HG03342 (cell line): ENCODE measurements at regions not wholly inside any gene's neighbourhood (a gene's known extent, or its start where the extent isn't known, plus 50 kb on each side); places are given as distances from the start of the nearest gene placed in this dataset.

Source experiments
- ATAC-seq: cut with Tn5 transposase; IDR thresholded peaks from one replicate; pipeline ENCODE4 v1.9.1; 2021; ENCODE audit warnings: mild to moderate bottlenecking, moderate library complexity; ENCODE audit not compliant: unreplicated experiment

DNA sequence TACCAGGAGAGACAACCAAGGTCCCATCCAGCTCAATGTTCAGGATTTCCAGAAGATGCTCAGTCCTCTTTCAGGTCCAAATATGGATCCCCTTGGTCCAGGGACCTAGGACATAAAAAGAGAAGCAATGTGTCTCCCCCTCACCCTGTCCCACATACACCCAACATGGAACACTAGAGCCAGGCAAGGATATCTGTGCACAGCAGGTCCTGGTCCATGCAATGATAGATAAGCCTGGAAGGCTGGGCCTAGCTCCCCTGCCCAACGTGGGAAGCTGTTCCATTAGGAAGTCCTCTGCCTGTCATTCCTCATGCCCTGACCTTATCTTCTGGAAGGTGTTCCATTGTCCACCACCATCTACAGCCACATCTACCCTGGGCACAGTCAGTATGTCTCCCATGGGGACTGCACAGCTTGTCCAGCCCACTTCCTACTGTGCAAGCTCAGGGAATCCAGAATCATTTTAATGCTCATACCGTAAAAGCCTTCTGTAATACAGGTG lies 1434.8 kb downstream of the TBC1D22A start:
- no peak for ATAC-seq

DNA sequence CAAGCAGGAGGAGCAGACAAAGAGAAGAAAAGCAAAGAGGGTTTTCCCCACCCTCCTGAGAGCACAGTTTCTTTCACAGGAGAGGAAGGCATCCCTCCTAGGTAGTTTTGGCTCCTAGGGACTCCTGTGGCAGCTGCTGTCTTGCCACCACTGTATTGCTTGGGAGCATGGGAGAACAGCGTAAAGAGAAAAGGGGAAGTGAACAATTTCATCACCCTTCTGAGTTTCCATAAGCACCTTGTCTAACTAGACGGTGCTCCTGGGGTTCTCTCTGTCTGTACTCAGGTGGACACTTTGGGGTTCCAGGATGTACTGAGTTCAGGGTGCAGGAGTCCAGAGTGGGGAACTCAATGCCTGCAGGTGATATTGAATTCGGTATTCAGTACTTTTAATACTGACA lies 1430.5 kb downstream of the TBC1D22A start:
- no peak for ATAC-seq

DNA sequence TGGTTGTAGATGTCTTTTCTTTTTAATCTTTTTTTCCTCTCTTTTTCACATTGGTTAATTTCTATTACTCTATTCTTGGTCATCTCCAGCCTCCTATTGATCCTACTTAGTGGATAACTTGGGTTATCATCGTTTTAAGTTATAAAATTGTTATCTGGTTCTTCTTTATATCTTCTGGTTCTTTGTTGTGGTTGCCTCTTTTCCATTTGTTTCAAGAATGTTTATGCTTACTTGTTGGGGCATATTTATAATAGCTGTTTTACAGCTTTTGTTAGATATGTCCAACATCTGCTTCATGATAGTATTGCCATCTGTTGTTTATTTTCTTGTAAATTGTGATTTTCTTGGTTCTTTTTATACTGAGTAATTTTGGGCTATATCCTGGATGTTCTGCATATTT lies 1429.6 kb downstream of the TBC1D22A start:
- no peak for ATAC-seq

DNA sequence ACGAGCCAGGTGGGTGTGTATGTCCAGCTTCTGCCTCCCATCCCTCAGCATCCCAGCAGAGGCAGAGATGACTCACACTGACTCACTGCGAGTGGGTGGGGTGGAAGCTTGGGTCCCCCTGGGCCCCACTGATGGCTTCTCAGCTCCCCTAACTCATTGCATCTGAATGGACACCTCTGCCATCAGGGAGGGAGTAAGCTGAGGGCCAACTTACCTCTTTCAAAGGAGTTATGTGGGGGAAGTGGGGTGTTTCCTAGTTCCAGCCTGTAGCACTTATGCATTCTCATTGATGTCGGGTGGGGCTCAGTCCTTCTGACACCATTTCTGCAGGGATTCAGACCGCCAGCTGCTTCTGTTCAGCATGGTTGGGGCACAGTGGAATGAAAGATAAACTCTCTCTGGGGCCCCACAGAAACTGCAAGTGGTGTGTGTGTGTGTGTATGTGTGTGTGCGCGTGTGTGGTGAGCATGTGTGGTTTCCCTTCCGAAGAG lies 1425.8 kb downstream of the TBC1D22A start:
- no peak for ATAC-seq

DNA sequence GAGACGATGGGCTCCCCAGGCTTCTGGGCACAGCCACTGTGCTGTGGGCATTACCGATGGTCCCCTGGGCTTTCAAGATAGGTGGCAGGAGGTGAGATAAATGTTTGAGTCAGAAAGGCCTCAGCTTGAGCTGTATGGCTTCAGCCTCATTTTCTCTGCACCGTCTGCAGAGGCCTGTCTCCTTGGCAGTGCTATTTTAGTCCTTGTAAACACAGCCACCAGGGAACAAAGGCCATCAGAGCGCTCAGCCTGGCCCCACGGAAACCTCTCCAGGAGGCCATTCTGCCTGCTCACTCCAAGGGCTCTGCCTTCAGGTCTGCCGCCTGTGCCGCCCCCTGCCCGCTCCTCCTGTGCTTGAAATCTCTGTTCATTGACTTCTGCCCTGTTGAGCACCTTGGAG lies 1424.9 kb downstream of the TBC1D22A start:
- ATAC-seq, result no peak

DNA sequence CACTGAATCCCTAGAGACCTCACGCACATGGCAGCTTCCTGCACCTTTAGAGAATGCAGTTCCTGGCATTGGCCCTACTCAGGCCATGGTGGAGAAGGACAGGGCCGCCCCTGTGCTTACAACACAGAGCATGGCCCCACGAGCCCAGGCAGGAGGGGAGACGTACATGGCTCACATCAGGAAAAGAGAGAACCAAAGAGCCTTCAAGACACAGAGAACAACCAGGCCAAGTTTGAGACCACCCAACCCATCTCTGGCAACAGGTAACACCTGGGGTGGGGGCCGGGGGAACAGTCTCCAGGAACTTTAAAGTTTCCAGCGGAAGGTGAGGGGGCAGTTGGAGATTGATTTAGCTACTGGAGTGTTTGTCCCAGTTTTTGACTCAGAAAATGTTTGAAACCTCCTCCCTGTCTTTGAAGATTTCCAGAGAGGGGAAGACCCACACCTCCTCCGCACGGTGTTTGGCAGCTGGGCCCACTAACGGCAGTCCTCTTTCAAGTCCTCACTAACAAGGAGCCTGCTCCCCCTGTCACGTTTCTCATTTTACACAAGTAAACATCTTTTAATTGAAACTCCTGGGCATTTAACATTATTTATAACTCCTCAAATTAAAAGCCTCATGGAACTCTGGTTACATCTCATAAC lies 1423.8 kb downstream of the TBC1D22A start:
- no peak for ATAC-seq

DNA sequence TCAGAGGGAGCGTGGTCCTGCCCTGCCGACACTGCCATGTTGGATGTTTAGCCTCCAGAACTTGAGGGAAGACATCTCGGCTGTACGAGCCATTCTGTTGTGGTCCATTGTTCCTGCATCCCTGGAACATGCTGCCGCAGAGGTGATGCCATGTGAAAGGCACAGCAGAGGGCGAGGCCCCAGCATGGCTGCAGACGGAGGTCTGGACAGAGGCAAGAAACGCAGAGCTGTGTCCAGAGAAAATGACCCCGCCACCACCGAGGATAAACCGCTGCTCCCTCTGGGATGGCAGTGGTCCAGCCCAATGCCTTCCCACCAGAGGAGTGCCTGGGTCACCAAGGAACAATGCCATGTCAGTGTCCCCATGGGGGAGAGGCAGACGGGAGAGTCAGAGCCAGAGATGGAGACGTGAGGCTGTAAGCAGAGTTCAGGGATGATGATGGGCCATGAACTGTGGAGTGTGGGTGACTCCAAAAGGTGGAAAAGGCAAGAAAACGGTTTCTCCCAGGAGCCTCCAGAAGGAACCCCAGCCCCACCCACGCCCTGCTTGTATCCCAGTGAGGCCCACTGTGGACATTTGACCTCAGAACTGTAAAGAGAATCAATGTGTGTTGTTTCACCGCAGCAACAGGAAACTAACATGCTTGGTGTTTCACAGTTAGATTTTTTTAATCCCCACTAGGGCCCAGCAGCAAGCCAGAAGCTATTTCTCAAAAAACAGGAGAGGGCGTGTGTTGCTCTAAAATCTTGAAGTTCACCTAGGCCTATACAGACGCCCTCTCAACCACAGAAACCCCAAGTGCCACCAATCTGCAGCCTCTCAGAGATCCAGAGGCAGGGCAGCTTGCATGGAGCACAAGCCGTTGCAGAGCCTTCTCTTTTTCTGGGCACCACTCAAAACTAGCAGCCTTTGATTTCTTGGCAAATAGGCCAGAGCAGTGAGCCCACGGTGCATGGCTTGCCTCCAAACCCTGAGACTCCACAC lies 1422.9 kb downstream of the TBC1D22A start:
- no peak for ATAC-seq

DNA sequence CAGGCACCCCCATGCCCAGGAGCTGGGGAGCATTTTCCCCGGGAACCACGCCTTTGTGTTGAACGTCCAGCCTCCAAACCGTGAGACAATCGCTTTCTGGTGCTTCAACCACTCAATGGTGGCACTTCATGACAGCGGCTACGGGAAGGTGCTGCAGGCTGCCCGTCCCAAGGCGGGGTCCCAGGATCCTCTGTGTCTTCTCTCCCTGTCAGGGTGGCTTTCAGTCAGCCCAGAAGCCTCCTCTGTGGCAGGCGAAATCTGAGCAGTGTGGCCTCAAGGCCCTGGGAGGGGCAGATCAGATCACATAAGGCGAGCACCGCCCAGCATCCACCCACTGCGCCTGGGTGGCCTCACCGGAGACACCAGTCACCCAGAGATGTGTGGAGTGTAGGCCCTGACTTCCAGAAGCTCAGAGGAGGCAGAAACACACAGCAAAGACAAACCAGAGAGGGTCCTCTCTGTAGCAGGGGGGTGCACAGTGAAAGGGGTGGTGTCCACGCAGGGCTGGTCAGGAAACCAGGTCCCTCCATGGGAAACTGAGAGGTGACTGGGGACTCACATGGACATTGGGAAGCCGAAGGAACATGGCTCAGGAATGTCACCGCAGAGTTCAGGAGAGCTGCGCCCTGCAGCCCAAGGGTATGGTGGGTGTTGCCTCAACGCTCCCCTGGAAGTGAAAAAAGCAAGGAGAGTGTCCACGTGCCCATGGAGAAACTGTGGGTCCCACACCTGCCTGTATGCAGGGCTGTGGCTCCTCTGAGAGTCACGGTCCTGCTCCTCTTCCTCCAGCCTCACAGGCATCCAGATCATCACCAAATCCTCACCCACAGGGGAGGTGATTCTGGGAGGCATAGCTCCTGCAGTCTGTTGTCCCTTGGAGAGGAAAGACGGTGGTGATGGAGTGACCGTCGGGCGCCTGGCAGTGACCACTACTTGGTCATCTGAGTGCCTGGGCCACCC lies 1420.7 kb downstream of the TBC1D22A start:
- ATAC-seq, result no peak

DNA sequence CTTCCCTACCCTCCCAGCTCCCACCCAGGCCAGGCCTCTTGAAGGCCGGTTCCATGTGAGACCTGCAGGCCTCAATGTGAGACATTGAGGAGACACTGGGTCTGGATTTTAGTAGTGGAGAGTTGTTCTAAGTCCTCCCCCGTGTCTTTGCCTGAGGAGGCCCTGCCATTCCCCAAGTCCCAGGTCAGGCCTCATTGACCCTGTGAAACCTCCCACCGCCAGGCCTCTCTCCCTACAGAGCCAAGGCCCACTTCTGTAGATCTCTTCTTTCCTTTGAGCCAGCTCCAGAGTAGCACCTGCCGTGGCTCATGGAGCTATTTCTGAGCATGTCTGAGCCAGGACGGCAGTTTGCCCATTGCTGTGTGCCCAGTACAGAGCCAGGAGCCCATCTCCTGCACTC lies 1419.6 kb downstream of the TBC1D22A start:
- no peak for ATAC-seq

DNA sequence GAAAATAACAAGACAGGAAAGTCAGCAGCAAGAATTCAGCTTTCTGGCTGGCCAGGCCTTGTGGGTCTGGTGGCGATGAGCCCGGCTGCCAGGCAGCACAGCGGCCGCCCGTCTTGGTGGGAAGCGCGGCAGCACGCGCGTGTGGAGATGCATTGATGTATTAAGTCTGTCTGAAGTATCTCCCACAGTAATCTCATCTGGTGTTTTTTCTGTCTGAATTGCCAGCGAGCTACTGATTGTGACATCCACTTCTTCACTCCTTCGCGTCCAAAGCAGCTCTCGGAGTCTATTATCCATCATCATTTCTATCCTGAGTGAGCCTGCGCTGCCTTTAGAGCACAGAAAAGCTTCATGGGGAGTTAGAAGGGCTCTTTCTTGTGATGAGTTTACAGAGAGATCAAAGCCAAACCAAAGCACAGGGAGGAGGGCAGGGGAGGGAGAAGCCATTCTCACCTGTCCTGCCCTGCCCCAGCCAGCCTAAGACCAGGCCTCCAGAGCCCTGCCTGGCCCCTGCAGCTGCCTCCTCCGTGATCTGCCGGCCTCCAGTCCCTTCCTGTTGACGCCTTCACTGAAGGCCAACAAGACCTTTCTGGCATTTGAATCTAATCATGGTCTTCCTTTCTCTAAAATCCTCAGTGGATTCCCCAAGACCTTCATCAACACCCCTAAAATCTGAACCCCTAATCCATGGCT lies 1419.0 kb downstream of the TBC1D22A start:
- ATAC-seq, result no peak

DNA sequence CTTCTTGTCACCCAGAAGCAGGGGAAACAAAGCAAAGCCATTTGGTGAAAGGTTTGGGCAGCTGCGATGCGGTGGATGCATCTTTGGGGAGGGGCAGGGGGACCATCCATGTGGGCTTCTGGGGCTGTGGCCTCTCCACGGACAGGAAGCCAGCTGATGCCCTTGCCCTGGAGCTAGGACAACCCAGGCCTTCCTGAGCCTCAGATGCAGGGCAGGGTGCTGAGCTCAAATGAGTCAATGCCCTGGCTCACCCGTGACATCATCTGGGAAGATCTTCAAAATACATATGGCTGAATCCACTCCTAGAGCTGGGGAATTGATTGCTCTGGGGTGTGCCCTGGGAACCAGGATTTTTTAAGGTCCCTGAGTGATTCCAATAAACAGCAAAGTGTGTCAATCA lies 1418.2 kb downstream of the TBC1D22A start:
- ATAC-seq, result no peak

DNA sequence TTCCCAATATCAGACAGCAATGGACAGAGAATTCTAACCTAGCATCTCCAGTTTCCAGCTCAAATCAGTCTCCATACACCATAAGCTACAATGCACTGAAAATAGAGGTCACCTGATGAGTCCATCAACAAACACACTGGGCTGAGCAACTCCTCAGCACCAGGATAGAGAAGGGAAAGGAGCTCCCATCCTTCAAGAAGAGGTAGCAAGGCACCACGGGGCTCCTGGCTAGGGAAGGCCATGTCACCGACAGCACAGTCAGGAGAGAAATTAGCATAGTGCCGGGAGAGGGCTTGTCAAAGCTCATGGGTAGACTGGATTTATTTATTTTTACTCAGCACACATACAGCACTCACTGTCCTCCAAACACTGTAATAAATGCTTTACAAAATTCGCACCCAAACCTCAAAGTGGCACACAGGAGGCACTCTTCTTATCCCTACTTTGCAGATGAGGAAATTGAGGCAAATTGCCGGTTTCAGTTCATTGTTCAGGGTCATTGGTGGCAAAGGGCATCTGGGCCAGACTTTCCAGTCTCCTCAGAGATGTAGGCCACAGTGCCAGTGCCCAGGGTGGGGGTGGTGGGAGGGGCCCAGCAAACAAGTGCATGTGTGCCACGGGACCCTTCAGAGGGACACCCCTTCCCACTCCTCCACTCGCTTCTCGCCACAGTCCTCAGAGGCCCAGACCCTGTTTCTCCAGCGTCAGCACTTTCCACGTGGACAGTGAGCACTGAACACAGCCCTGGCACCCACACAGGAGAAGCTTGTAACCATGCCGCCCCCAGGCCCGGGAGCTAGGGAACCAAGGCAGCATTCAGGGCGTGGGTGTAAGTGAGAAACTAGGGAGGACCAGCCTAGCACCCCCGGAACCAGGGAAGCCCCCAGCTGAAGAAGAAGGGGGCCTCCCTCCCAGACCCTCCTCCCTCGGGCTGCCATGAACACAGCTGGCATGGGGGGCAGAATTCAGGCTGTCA lies 1417.4 kb downstream of the TBC1D22A start:
- no peak for ATAC-seq

DNA sequence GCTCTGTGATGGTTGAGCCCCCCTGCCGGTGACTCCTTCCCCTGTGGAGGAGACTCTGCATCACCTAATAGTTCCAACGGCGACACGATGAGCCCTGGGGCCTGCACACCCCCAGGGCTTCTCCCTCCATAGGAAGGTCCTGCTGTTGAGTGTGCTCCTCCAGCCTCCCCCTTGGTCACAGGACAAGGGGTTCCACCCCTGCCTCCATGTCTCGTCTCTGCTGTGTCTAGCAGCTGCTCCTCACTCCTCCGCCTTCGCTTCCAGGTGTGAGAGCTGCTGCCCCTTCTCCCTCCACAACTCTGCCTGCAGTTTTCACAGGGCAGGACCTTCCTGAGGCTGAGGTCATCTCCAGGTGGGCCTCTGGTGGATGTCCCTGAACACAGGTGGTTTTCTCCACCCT lies 1416.1 kb downstream of the TBC1D22A start:
- ATAC-seq, result no peak

DNA sequence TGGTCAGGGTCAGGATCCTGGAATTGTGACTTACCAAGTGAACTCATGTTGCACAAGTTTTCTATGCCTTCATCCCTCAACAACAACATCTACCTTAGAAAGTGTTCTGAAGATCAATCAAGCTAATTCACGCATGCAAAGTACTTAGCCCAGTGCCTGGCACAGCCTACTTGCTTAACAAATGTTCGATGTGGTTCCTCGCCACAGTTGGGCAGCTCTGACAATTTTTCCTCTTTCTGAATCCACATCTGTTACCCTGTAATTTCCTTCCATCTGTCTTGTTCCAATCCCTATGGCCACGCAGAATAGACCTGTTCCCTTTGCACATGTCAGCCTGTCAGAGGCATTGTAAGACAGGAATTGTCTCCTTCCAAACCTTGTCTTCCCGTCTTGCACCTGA lies 1415.2 kb downstream of the TBC1D22A start:
- ATAC-seq, result no peak

DNA sequence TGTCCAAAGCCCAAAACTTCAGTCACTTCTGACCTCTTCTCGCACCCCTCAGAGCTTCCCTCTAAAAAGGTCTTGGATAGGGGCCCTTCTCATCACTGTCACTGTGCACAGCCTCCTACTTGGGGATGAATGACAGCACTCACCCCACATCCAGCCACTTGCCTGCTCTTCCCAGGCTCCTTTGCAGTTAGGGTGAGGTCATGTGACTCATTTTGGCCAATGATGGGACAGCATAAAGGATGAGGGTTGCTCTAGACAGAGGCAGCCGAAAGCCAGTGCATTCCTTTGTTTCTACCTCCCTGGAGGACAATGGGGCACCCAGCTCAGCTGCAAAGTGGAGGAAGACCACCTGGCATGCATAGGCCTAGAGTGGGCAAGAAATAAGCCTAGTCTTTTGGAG lies 1413.3 kb downstream of the TBC1D22A start:
- no peak for ATAC-seq

DNA sequence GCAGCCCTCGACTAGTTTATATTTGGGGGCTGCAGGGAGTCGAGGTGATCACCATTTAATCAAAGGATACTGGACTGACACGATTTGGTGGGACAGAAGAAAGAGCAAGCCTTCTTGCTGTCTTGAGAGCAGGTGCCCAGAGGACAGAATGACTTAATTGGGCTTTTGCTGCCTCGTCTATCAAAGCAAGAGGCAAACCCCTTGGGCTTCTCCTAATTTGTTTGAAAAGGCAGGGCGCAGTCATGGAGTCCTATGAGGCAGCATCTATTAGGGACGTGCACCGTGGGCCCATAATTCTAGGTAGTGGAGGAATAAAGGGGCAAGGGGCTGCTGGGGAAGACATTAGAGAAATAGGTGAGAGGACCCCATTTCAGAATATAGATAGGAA lies 1411.3 kb downstream of the TBC1D22A start:
- ATAC-seq, result no peak

DNA sequence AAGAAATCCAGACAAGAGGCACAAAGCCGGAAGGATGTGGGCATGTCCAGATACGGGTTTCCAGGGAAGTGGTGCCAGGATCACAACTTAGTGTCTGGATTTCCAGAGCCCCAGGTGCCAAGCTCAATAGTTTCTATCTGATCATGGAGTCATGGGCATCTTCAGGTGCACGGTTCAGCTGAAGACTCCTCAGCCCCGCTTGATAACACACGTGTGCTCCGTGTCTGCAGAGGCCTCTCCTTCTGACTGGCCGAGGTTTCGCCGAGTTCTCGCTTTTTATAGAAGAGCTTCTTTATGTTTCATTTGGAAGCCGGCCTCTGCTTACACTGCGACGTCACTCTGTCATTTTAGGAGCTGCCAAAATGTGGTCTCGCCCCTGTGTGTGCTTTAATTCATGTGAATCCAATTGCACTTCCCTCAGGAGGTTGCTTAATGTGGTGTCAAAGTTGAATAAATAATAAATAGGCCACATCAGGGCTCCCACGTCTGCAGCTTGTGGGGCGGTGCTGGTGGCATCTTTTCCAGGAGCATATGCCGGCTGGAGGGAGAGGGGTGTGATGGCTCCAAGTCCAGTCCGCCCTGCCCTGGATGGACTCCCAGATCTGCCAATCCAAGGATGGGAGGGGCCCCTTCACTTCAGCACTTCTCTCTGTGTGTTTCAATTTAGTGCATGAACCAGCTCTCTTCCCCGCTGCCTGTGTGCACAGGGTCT lies 1410.8 kb downstream of the TBC1D22A start:
- no peak for ATAC-seq

DNA sequence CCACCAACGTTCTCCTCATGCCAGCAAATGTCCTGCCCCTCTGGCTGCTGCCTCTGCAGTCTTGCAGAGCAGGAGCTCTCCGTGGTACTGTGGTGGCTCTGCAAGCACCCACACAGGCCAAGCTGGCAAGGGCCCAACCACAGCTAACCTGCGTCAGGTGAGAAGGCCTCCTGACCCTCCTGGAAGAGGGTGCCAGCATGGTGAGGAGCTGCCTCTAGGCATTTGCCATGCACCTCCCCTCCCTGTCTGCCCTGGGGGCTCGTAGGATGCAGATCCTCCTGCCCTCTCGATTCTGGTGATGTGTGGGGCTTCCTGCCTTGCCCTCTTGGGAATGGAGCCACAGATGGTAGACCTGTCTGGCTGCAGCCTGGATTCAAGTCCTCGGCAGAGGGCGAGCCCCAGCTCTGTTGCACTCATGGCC lies 1408.8 kb downstream of the TBC1D22A start:
- no peak for ATAC-seq
